Glutamatergic neuron (in vitro differentiated cells): ENCODE measurements at regions not wholly inside any gene's neighbourhood (a gene's known extent, or its start where the extent isn't known, plus 50 kb on each side); places are given as distances from the start of the nearest gene placed in this dataset.

Experiments used
- DNase-seq: peaks from one replicate; pipeline ENCODE4 v3.0.0; 2022
- H3K27ac Mint-ChIP-seq: one replicate; pipeline ENCODE4 v1.8.0; 2020; ENCODE audit warnings: mild to moderate bottlenecking, mixed read lengths, inconsistent platforms; ENCODE audit not compliant: unreplicated experiment
- H3K27me3 Mint-ChIP-seq: one replicate; pipeline ENCODE4 v1.8.0; 2020; ENCODE audit warnings: mild to moderate bottlenecking, moderate library complexity, mixed read lengths, inconsistent platforms; ENCODE audit not compliant: unreplicated experiment
- H3K36me3 Mint-ChIP-seq: one replicate; pipeline ENCODE4 v1.8.0; 2020; ENCODE audit warnings: mild to moderate bottlenecking, mixed read lengths, inconsistent platforms; ENCODE audit not compliant: unreplicated experiment
- H3K4me1 Mint-ChIP-seq: one replicate; pipeline ENCODE4 v1.8.0; 2020; ENCODE audit warnings: mild to moderate bottlenecking, low read depth, mixed read lengths, inconsistent platforms; ENCODE audit not compliant: unreplicated experiment
- H3K4me3 Mint-ChIP-seq: one replicate; pipeline ENCODE4 v1.8.0; 2020; ENCODE audit warnings: mild to moderate bottlenecking, mixed read lengths, inconsistent platforms; ENCODE audit not compliant: unreplicated experiment
- H3K9me3 Mint-ChIP-seq: one replicate; pipeline ENCODE4 v1.8.0; 2020; ENCODE audit warnings: mild to moderate bottlenecking, moderate library complexity, mixed read lengths, inconsistent platforms; ENCODE audit not compliant: unreplicated experiment
- CTCF ChIP-seq: fragments of 200-600 bp; sonication (generic); IDR thresholded peaks from one replicate; pipeline ENCODE4 v1.5.0; 2021; ENCODE audit not compliant: partially characterized antibody, unreplicated experiment

GRCh38 chr3:31240466-31240865 is 292.3 kb upstream of the STT3B start:
- H3K36me3 Mint-ChIP-seq, result no peaks in the 10 kb centered on the region
- H3K4me1 Mint-ChIP-seq, result no peaks in the 10 kb centered on the region
- DNase-seq, result no peak
- no peak for TF ChIP-seq CTCF
- no peak overlapping the region for H3K4me3 Mint-ChIP-seq
- H3K27me3 Mint-ChIP-seq, result no peaks in the 10 kb centered on the region
- no peak overlapping the region for H3K27ac Mint-ChIP-seq
- H3K9me3 Mint-ChIP-seq, result peaks cover 2% of the 10 kb centered on the region

GRCh38 chr3:31240874-31241273 is 291.9 kb upstream of the STT3B start:
- H3K4me3 Mint-ChIP-seq, result no peak overlapping the region
- H3K36me3 Mint-ChIP-seq, result no peaks in the 10 kb centered on the region
- no peak for DNase-seq
- no peak overlapping the region for H3K27ac Mint-ChIP-seq
- TF ChIP-seq CTCF, result no peak
- no peaks in the 10 kb centered on the region for H3K27me3 Mint-ChIP-seq
- H3K4me1 Mint-ChIP-seq, result no peaks in the 10 kb centered on the region
- H3K9me3 Mint-ChIP-seq, result peaks cover 2% of the 10 kb centered on the region

GRCh38 chr3:31241533-31241932 is 291.2 kb upstream of the STT3B start:
- TF ChIP-seq CTCF, result no peak
- Mint-ChIP-seq H3K36me3 (no peaks in the 10 kb centered on the region), H3K4me3 (no peak overlapping the region), H3K9me3 (peaks cover 2% of the 10 kb centered on the region), H3K4me1 (no peaks in the 10 kb centered on the region), H3K27ac (no peak overlapping the region), H3K27me3 (no peaks in the 10 kb centered on the region)
- no peak for DNase-seq

- Mint-ChIP-seq H3K36me3 (no peaks in the 10 kb centered on the region), H3K27ac (no peak overlapping the region), H3K4me3 (no peak overlapping the region), H3K27me3 (no peaks in the 10 kb centered on the region), H3K4me1 (no peaks in the 10 kb centered on the region), H3K9me3 (peaks cover 2% of the 10 kb centered on the region)
- no peak for TF ChIP-seq CTCF
- DNase-seq, result no peak
These were observed 290.4 kb upstream of the STT3B start for GRCh38 chr3:31242026-31242960.
